Ishikawa (cell line): ENCODE measurements at regions not wholly inside any gene's neighbourhood (a gene's known extent, or its start where the extent isn't known, plus 50 kb on each side); places are given as distances from the start of the nearest gene placed in this dataset.

ENCODE experiments used
- CEBPB ChIP-seq: IDR thresholded peaks from 2 replicates; pipeline ENCODE4 v1.6.1; 2012
- CREB1 ChIP-seq: IDR thresholded peaks from 2 replicates; pipeline ENCODE4 v1.6.1; 2012; ENCODE audit warnings: low read depth
- EGR1 ChIP-seq: IDR thresholded peaks from 2 replicates; pipeline ENCODE4 v1.6.1; 2012
- EP300 ChIP-seq: IDR thresholded peaks from 2 replicates; pipeline ENCODE4 v1.6.1; 2012; ENCODE audit warnings: borderline replicate concordance
- FOXM1 ChIP-seq: IDR thresholded peaks from 2 replicates; pipeline ENCODE4 v1.6.1; 2012; ENCODE audit warnings: low read depth, borderline replicate concordance
- MAX ChIP-seq: IDR thresholded peaks from 2 replicates; pipeline ENCODE4 v1.6.1; 2012
- NFIC ChIP-seq: IDR thresholded peaks from 2 replicates; pipeline ENCODE4 v1.6.1; 2012
- RAD21 ChIP-seq: IDR thresholded peaks from 2 replicates; pipeline ENCODE4 v1.6.1; 2012; ENCODE audit warnings: low read depth
- REST ChIP-seq: IDR thresholded peaks from 2 replicates; pipeline ENCODE4 v1.6.1; 2012; ENCODE audit warnings: low read depth, mild to moderate bottlenecking
- TAF1 ChIP-seq: IDR thresholded peaks from 2 replicates; pipeline ENCODE4 v1.6.1; 2012; ENCODE audit warnings: low read depth, mild to moderate bottlenecking
- TCF12 ChIP-seq: IDR thresholded peaks from 2 replicates; pipeline ENCODE4 v1.6.1; 2012; ENCODE audit warnings: low read depth
- TEAD4 ChIP-seq: IDR thresholded peaks from 2 replicates; pipeline ENCODE4 v1.6.1; 2012
- USF1 ChIP-seq: IDR thresholded peaks from 2 replicates; pipeline ENCODE4 v1.6.1; 2012
- YY1 ChIP-seq: IDR thresholded peaks from 2 replicates; pipeline ENCODE4 v1.6.1; 2012; ENCODE audit warnings: low read depth
- ZBTB7A ChIP-seq: IDR thresholded peaks from 2 replicates; pipeline ENCODE4 v1.6.1; 2012; ENCODE audit warnings: low read depth

- TF ChIP-seq REST = no peak
- no peak for TF ChIP-seq FOXM1
- TF ChIP-seq TAF1 = no peak
- no peak for TF ChIP-seq ZBTB7A
- TF ChIP-seq EP300 = no peak
- no peak for TF ChIP-seq EGR1
- TF ChIP-seq MAX = no peak
- no peak for TF ChIP-seq RAD21
- TF ChIP-seq CREB1 = no peak
- no peak for TF ChIP-seq TCF12
- TF ChIP-seq TEAD4 = no peak
- no peak for TF ChIP-seq CEBPB
- TF ChIP-seq NFIC = no peak
- TF ChIP-seq USF1 = no peak
- no peak for TF ChIP-seq YY1
Observed at GRCh38 chr10:28060031-28060607, 61.2 kb upstream of the ODAD2 start.

- TF ChIP-seq REST = no peak
Observed at GRCh38 chr10:28058746-28059145, 59.9 kb upstream of the ODAD2 start.

GRCh38 chr10:28054228-28054860 lies 55.5 kb upstream of the ODAD2 start:
- TF ChIP-seq EGR1 (no peak), TEAD4 (peak; percentile 61; the same call in 1 of the 2 replicates), NFIC (peak; percentile 33; the same call in 1 of the 2 replicates), FOXM1 (no peak), EP300 (peak; percentile 46; the same call in 1 of the 2 replicates), RAD21 (no peak)

- TF ChIP-seq REST (no peak), CEBPB (no peak), FOXM1 (no peak), NFIC (no peak), USF1 (no peak), TAF1 (no peak), CREB1 (no peak), YY1 (no peak), EP300 (no peak), RAD21 (no peak), MAX (no peak)
Observed at GRCh38 chr10:28049286-28049685, 50.4 kb upstream of the ODAD2 start.
